G401 (cell line): ENCODE measurements at regions not wholly inside any gene's neighbourhood (a gene's known extent, or its start where the extent isn't known, plus 50 kb on each side); places are given as distances from the start of the nearest gene placed in this dataset.
"Not testable (repeated sequence)": the region's sequence is repeated elsewhere in the genome, so short reads cannot be mapped to it uniquely, and the experiment has no call there.

ENCODE experiments used
- DNase-seq: peaks from one replicate; pipeline ENCODE4 v3.0.0-alpha.2; 2015; ENCODE audit warnings: low spot score
- in situ Hi-C: cut with HindIII; loops from 2 replicates; pipeline ENCODE4 v1.10.0; 2016; ENCODE audit warnings: low sequenced_read_pairs, mixed read lengths

GRCh38 chr15:91632176-91632575 is 221.3 kb upstream of the SLCO3A1 start:
- in situ Hi-C loops: no loop called here
- DNase-seq: no peak

- no peak for DNase-seq
- in situ Hi-C loops: no loop called here
Observed at GRCh38 chr15:91632981-91633380, 220.5 kb upstream of the SLCO3A1 start.

- DNase-seq: no peak
- in situ Hi-C loops: no loop called here
Observed at GRCh38 chr15:91634179-91634578, 219.3 kb upstream of the SLCO3A1 start.

- in situ Hi-C loops: no loop called here
- DNase-seq: no peak
Observed at GRCh38 chr15:91635080-91635479, 218.4 kb upstream of the SLCO3A1 start.

GRCh38 chr15:91635641-91636040 is 217.9 kb upstream of the SLCO3A1 start:
- in situ Hi-C loops: no loop called here
- no peak for DNase-seq

- no peak for DNase-seq
- in situ Hi-C loops: no loop called here
Observed at GRCh38 chr15:91649016-91649415, 204.5 kb upstream of the SLCO3A1 start.

GRCh38 chr15:91649831-91650321 is 203.6 kb upstream of the SLCO3A1 start:
- in situ Hi-C loops: no loop called here
- no peak for DNase-seq

GRCh38 chr15:91651251-91651650 is 202.3 kb upstream of the SLCO3A1 start:
- DNase-seq: no peak
- in situ Hi-C loops: no loop called here

- in situ Hi-C loops: no loop called here
- no peak for DNase-seq
Observed at GRCh38 chr15:91652610-91653207, 200.8 kb upstream of the SLCO3A1 start.

GRCh38 chr15:91655563-91656290 is 197.8 kb upstream of the SLCO3A1 start:
- in situ Hi-C loops, DNase-seq: not testable (repeated sequence)

- no peak for DNase-seq
- in situ Hi-C loops: no loop called here
Observed at GRCh38 chr15:91660174-91660649, 193.3 kb upstream of the SLCO3A1 start.

- no peak for DNase-seq
- in situ Hi-C loops: no loop called here
Observed at GRCh38 chr15:91664224-91664836, 189.2 kb upstream of the SLCO3A1 start.

GRCh38 chr15:91665212-91665611 is 188.3 kb upstream of the SLCO3A1 start:
- in situ Hi-C loops: no loop called here
- DNase-seq: no peak

- in situ Hi-C loops: no loop called here
- DNase-seq: no peak
Observed at GRCh38 chr15:91668370-91668769, 185.1 kb upstream of the SLCO3A1 start.

- in situ Hi-C loops: no loop called here
- no peak for DNase-seq
Observed at GRCh38 chr15:91670108-91670507, 183.4 kb upstream of the SLCO3A1 start.

GRCh38 chr15:91678003-91678402 is 175.5 kb upstream of the SLCO3A1 start:
- no peak for DNase-seq
- in situ Hi-C loops: no loop called here

GRCh38 chr15:91679447-91679846 is 174.1 kb upstream of the SLCO3A1 start:
- in situ Hi-C loops: no loop called here
- no peak for DNase-seq

- in situ Hi-C loops: no loop called here
- DNase-seq: no peak
Observed at GRCh38 chr15:91685436-91685835, 168.1 kb upstream of the SLCO3A1 start.

- in situ Hi-C loops: no loop called here
- DNase-seq: no peak
Observed at GRCh38 chr15:91688811-91689210, 164.7 kb upstream of the SLCO3A1 start.

- no peak for DNase-seq
- in situ Hi-C loops: no loop called here
Observed at GRCh38 chr15:91689377-91689776, 164.1 kb upstream of the SLCO3A1 start.
